HUES64 (cell line): ENCODE measurements at regions not wholly inside any gene's neighbourhood (a gene's known extent, or its start where the extent isn't known, plus 50 kb on each side); places are given as distances from the start of the nearest gene placed in this dataset.
A peak's percentile ranks its signal among the peaks of the same experiment; 100 is the strongest.

ENCODE experiments used
- H3K27ac ChIP-seq: 2 replicates; pipeline ENCODE4 v1.7.0; 2013; ENCODE audit warnings: low read depth, low read length, inconsistent platforms
- H3K27me3 ChIP-seq: 2 replicates; pipeline ENCODE4 v1.6.1; 2013; ENCODE audit warnings: mild to moderate bottlenecking, low read length; ENCODE audit not compliant: insufficient read depth
- H3K36me3 ChIP-seq: 2 replicates; pipeline ENCODE4 v1.6.1; 2013; ENCODE audit warnings: mild to moderate bottlenecking, low read length; ENCODE audit not compliant: insufficient read depth
- H3K4me1 ChIP-seq: 2 replicates; pipeline ENCODE4 v1.6.1; 2013; ENCODE audit warnings: mild to moderate bottlenecking, low read length, moderate library complexity; ENCODE audit not compliant: insufficient read depth
- H3K4me3 ChIP-seq: 2 replicates; pipeline ENCODE4 v1.5.1; 2013; ENCODE audit warnings: mild to moderate bottlenecking, low read length, moderate library complexity
- H3K9ac ChIP-seq: 2 replicates; pipeline ENCODE4 v1.6.1; 2013; ENCODE audit warnings: mild to moderate bottlenecking, low read depth, low read length
- H3K9me3 ChIP-seq: 2 replicates; pipeline ENCODE4 v1.6.1; 2013; ENCODE audit warnings: low read depth, low read length; ENCODE audit not compliant: insufficient read depth
- WGBS: fragments of 150-250, 120-280 bp; methylation state at CpG from one replicate; pipeline ENCODE4 v1.1.7; 2013; ENCODE audit warnings: missing lambda C conversion rate; 5-methylcytosine and 5-hydroxymethylcytosine counted together

DNA sequence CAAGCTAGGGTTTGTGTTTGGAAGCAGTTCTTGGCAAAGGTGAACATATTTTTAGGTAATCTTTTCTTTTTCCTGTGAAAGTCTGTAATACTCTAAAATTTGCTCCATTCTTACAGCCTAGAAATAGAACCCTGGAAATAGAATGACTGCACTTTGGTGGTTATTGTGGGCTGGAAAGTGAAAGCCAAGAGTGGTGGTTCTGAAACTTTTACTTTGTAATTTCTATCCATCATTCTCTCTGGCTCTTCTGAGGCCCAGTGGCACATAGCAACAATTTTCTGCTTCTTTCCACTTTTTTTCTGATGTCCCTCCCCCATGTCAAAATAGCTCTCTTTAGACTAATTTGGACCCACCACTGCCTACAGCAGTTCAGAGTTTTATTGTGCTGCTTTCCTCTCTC, 300.4 kb upstream of the RPS6KA3 start:
- Histone ChIP-seq H3K4me3 (no peak overlapping the region), H3K9me3 (no peaks in the 10 kb centered on the region), H3K27me3 (no peaks in the 10 kb centered on the region), H3K27ac (no peak overlapping the region), H3K9ac (no peak overlapping the region), H3K36me3 (no peaks in the 10 kb centered on the region), H3K4me1 (peaks cover 17% of the 10 kb centered on the region; the same call in 1 of the 2 replicates)

DNA sequence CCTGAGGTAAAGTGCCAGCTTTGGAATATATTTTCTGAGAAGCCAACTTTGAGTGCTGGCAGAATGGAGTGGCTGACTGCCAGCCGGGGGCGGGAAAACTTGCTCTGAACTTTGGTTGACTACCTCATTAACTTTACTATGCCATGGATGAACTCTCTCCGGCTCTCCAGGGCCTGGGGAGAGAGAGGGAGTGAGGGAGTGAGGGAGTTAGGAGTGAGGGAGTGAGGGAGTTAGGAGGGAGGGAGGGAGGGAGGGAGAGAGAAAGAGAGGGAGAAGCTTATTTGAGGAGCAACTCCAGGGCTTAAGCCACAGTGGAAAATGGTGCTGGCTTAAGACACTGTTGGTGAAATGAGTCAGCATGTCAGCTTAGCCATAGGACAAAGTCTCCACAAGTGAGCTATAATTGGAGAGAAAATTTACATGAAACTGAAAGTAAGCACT, 280.9 kb upstream of the RPS6KA3 start:
- Histone ChIP-seq H3K9me3 (no peaks in the 10 kb centered on the region), H3K4me3 (no peak overlapping the region), H3K4me1 (no peaks in the 10 kb centered on the region), H3K36me3 (no peaks in the 10 kb centered on the region), H3K27me3 (no peaks in the 10 kb centered on the region), H3K27ac (no peak overlapping the region), H3K9ac (no peak overlapping the region)
- 44% methylated on average over 1 of the region's 3 CpGs for WGBS

DNA sequence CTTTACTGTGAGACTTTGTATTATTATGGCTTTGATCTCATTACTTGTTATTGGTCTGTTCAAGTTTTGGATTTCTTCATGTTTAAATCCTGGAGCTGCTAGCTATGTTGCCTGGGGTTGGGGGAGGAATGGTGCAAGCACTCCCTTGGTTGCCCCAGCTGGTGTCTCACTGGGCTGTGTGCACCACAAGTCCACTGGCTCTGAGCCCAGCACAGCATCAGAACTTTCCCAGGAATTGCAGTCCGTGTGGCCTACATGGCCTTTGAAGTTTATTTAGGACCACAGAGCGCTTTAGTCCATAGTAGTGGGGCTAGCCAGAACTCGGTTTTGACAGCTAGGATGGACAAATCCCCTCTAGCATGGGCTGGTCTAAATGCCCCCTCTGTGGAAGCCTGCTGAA, 278.8 kb upstream of the RPS6KA3 start:
- Histone ChIP-seq H3K27me3 (no peaks in the 10 kb centered on the region), H3K9me3 (no peaks in the 10 kb centered on the region)
- 92% methylated on average over 3 of the region's 3 CpGs for WGBS

DNA sequence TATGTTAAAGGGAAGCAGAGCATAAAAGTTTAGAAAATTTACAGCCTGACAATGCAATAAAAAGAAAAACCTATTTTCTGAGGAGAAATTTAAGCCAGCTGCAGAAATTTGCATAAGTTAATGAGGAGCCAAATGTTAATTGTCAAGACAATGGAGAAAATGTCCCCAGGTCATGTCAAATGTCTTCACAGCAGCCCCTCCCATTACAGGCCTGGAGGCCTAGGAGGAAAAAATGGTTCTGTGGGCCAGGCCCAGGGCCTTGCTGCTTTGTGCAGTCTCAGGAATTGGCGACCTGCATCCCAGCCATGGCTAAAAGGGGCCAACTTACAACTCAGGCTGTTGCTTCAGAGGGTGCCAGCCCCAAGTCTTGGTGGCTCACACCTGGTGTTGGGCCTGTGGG, 275.4 kb upstream of the RPS6KA3 start:
- no peaks in the 10 kb centered on the region for H3K27me3 ChIP-seq
- no peaks in the 10 kb centered on the region for H3K36me3 ChIP-seq
- no peaks in the 10 kb centered on the region for H3K9me3 ChIP-seq
- no peaks in the 10 kb centered on the region for H3K4me1 ChIP-seq
- H3K4me3 ChIP-seq, result no peak overlapping the region
- 80% methylated on average over 1 of the region's 1 CpG for WGBS
- no peak overlapping the region for H3K27ac ChIP-seq
- no peak overlapping the region for H3K9ac ChIP-seq

More for the DNA sequence above, 278.8 kb upstream of the RPS6KA3 start:
- Histone ChIP-seq H3K4me3 (no peak overlapping the region), H3K9ac (no peak overlapping the region), H3K4me1 (no peaks in the 10 kb centered on the region), H3K27ac (no peak overlapping the region), H3K36me3 (no peaks in the 10 kb centered on the region)

DNA sequence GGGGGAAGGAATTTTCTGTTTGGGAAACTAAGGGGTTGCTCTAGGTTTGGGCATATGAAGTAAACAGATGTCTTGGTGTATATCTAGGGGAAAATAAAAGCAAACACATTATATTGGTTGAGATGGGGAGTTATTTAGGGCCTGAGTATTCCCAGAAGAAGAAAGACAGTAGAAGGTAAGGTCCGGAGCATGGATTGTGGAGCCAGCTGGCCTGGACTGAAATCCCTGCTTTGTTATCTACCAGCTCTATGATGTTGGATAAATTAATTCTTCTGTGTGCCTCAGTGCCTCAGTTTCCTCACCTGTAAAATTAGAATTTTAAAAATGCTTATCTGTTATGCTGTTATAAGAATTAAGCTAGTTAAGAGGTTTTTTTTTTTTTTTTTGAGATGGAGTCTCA, 272.3 kb upstream of the RPS6KA3 start:
- no peaks in the 10 kb centered on the region for H3K36me3 ChIP-seq
- H3K27ac ChIP-seq, result no peak overlapping the region
- 100% methylated on average over 1 of the region's 1 CpG for WGBS
- H3K4me1 ChIP-seq, result no peaks in the 10 kb centered on the region
- no peak overlapping the region for H3K4me3 ChIP-seq
- no peaks in the 10 kb centered on the region for H3K27me3 ChIP-seq
- H3K9ac ChIP-seq, result no peak overlapping the region
- no peaks in the 10 kb centered on the region for H3K9me3 ChIP-seq

DNA sequence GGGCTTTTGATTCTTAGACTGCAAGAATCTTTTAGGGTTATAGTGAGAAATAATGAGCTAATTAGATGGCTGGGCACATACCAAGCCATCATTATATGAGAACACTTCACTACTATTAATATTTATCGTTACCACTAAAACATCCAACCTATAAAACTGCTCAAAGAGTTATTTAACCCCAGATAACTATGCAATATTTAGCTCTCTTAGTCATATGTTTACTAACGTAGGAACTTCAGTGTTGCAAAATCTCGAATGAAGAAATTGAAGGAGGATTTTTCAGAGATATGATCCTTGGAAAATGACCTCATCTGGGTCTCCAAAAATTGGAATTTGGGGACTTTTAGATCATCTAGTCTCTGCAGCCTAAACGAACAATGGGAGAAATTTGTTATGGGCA, 265.0 kb upstream of the RPS6KA3 start:
- Histone ChIP-seq H3K27me3 (no peaks in the 10 kb centered on the region; the same call in 1 of the 2 replicates), H3K9ac (no peak overlapping the region), H3K27ac (no peak overlapping the region), H3K4me1 (0 out of 2 replicates have a peak, but pooled peaks cover 4% of the 10 kb centered on the region), H3K36me3 (no peaks in the 10 kb centered on the region), H3K9me3 (no peaks in the 10 kb centered on the region), H3K4me3 (no peak overlapping the region)
- 95% methylated on average over 4 of the region's 4 CpGs for WGBS

DNA sequence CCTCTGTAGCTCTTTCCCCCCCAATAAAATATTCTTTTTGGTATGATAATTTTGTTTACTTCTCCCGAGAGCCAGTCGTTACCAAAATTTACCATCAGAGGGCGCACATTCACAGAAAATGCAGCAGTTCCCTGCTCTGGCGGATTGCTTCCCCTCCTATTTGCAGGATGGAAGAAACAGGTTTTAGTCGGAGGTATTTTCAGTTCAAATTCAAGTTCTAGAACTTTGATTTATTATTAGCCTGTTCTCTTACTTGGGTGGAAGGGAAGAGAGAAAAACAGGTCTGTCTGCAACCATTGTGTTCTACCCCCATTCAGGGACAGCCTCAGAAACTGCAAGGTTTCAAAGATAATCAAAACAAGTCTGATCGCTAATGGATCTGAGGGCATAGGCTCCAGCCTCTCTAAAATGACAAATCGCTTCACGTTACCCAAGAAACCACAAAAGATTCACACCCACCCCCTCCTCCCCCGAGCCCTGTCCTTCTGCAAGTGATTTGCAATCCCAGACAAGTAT, 263.8 kb upstream of the RPS6KA3 start:
- 0 out of 2 replicates have a peak, but pooled peaks cover 4% of the 10 kb centered on the region for H3K4me1 ChIP-seq
- no peak overlapping the region for H3K27ac ChIP-seq
- H3K9me3 ChIP-seq, result no peaks in the 10 kb centered on the region
- H3K4me3 ChIP-seq, result peak overlapping the region; percentile 33; the same call in 1 of the 2 replicates
- no peaks in the 10 kb centered on the region; the same call in 1 of the 2 replicates for H3K27me3 ChIP-seq
- 7% methylated on average over 4 of the region's 9 CpGs for WGBS
- no peak overlapping the region for H3K9ac ChIP-seq
- no peaks in the 10 kb centered on the region for H3K36me3 ChIP-seq

DNA sequence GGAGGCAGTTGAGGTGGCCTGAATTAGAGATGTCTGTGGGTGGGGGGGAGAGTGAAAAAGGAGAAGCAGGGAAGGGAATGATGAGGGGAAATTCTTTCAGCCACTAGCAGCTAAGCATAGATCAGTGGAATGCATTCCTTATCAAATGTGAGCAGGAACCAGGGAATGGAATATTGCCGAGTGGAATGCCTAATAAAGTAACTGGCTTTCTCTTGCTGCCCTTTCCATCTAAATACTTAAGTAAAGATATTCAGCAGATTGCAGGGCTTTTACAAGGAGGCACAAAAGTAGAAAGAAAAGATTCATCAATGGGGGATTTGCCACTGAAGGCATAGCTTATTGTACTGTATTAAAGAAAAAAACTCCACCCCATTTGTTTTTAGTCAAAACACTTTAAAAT, 263.0 kb upstream of the RPS6KA3 start:
- H3K36me3 ChIP-seq, result no peaks in the 10 kb centered on the region
- H3K27ac ChIP-seq, result no peak overlapping the region
- H3K27me3 ChIP-seq, result no peaks in the 10 kb centered on the region; the same call in 1 of the 2 replicates

DNA sequence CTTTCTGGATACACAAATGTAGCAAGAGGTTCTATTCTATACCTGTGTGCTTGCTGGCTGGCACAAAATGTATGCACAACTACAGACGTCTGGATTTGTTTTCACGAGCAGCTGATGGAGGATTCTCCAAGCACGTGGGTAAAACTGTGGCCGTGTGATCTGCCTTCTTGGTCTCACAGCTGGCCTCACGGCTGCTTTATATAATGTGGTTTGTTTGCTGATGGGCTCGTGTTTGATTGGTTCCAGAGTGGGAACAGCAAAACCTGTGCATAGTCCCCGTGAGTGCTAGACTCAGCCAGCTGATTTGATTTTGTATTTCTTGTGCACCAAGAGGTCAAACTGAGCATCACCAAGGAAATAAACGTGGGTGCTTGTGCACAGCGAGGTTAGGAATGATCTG, 262.6 kb upstream of the RPS6KA3 start:
- H3K27me3 ChIP-seq, result no peaks in the 10 kb centered on the region; the same call in 1 of the 2 replicates
- H3K4me3 ChIP-seq, result no peak overlapping the region
- 0 out of 2 replicates have a peak, but pooled peaks cover 4% of the 10 kb centered on the region for H3K4me1 ChIP-seq
- no peaks in the 10 kb centered on the region for H3K36me3 ChIP-seq
- 66% methylated on average over 9 of the region's 9 CpGs for WGBS
- no peak overlapping the region for H3K9ac ChIP-seq
- H3K9me3 ChIP-seq, result no peaks in the 10 kb centered on the region
- no peak overlapping the region for H3K27ac ChIP-seq

More for the DNA sequence above, 263.0 kb upstream of the RPS6KA3 start:
- no peaks in the 10 kb centered on the region for H3K9me3 ChIP-seq
- WGBS, result 83% methylated on average over 1 of the region's 1 CpG
- no peak overlapping the region for H3K9ac ChIP-seq
- 0 out of 2 replicates have a peak, but pooled peaks cover 4% of the 10 kb centered on the region for H3K4me1 ChIP-seq
- no peak overlapping the region for H3K4me3 ChIP-seq

DNA sequence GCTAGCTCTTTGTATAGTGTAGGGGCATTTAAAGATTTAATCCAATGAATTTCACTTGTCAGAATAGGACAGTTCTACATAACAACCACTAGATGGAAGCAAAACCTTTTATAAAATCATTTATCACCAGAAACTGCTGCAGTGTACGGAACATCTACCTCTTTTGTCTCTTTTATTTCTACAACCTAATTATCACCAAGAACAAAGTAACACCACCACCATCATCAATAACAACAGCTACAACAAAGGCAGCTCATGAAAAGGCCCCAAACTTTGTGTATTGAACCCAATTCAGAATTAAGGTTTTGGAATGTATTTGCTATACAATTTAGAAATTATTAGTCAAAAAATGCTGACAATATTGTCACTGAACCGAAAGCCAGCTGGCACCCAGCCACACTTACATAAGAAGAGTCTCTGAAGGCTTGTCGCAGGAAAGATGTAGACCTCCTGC, 260.9 kb upstream of the RPS6KA3 start:
- Histone ChIP-seq H3K36me3 (no peaks in the 10 kb centered on the region), H3K9ac (no peak overlapping the region), H3K4me3 (no peak overlapping the region), H3K27me3 (no peaks in the 10 kb centered on the region; the same call in 1 of the 2 replicates), H3K27ac (no peak overlapping the region), H3K9me3 (no peaks in the 10 kb centered on the region), H3K4me1 (peaks cover 4% of the 10 kb centered on the region; the same call in 1 of the 2 replicates)
- WGBS, result 44% methylated on average over 3 of the region's 3 CpGs

DNA sequence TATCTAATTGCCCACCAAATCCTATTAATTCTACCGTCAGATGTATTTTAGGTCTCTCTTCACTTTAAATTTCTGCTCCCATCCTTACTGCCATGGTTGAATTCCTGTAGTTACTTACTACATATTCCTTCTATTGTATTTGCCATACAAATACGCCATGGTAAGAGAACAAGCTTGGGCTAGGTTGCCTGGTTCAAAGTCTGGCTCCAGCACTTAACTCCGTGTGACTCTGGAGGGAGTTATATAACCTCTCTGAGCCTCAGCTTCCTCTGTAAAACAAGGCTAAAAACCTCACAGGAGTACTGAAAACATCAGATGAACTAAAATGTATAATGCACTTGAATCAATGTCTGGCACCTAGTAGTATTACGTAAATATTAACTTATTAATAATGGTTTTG, 260.3 kb upstream of the RPS6KA3 start:
- H3K9me3 ChIP-seq, result no peaks in the 10 kb centered on the region
- H3K9ac ChIP-seq, result no peak overlapping the region
- no peak overlapping the region for H3K4me3 ChIP-seq
- no peaks in the 10 kb centered on the region; the same call in 1 of the 2 replicates for H3K27me3 ChIP-seq
- 60% methylated on average over 3 of the region's 4 CpGs for WGBS
- H3K36me3 ChIP-seq, result no peaks in the 10 kb centered on the region
- H3K4me1 ChIP-seq, result peaks cover 4% of the 10 kb centered on the region; the same call in 1 of the 2 replicates
- no peak overlapping the region for H3K27ac ChIP-seq
